Chondrocyte (in vitro differentiated cells): ENCODE measurements at regions not wholly inside any gene's neighbourhood (a gene's known extent, or its start where the extent isn't known, plus 50 kb on each side); places are given as distances from the start of the nearest gene placed in this dataset.

Source experiments
- DNase-seq: peaks from one replicate; pipeline ENCODE4 v3.0.0; 2021; ENCODE audit warnings: mixed read lengths, low spot score
- H3K27ac Mint-ChIP-seq: one replicate; pipeline ENCODE4 v1.8.0; 2021; ENCODE audit warnings: mild to moderate bottlenecking, moderate library complexity, mixed read lengths; ENCODE audit not compliant: unreplicated experiment
- H3K27me3 Mint-ChIP-seq: 2 replicates; pipeline ENCODE4 v1.8.0; 2021; ENCODE audit warnings: low read depth, mixed read lengths
- H3K36me3 Mint-ChIP-seq: 2 replicates; pipeline ENCODE4 v1.8.0; 2021; ENCODE audit warnings: low read depth, mixed read lengths
- H3K4me1 Mint-ChIP-seq: 2 replicates; pipeline ENCODE4 v1.8.0; 2021; ENCODE audit warnings: low read depth, mild to moderate bottlenecking, mixed read lengths
- H3K4me3 Mint-ChIP-seq: one replicate; pipeline ENCODE4 v1.8.0; 2021; ENCODE audit warnings: mild to moderate bottlenecking, moderate library complexity, mixed read lengths; ENCODE audit not compliant: unreplicated experiment
- H3K9me3 Mint-ChIP-seq: 2 replicates; pipeline ENCODE4 v1.8.0; 2021; ENCODE audit warnings: low read depth, mixed read lengths
- CTCF ChIP-seq: fragments of 200-600 bp; sonication (generic); IDR thresholded peaks from 2 replicates; pipeline ENCODE4 v1.5.0; 2021; ENCODE audit warnings: antibody characterized with exemption, mild to moderate bottlenecking, moderate library complexity

DNA sequence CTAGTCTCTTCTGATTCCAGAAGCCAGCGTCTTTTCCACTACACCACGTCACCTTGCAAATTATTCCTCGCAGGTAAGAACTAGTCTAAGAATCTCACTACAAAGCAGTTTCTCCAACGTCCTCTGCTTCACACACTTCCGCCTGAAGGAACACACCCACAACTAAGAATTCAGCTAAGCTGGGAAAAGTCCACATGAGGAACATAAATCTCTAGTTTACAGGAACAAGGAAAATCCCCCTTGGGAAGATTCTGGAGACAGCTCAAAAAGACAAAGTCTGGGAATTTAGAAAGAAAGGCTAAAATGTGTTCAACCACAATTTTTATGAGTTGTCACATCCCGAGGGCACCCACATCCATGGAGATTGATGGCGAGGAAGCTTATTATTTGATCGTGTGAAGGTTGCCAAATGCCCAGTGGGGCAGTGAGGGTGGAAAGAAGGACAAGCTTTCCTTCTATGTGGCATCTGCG is 780.2 kb upstream of the TBX3 start:
- Mint-ChIP-seq H3K27me3 (peaks cover 16% of the 10 kb centered on the region), H3K36me3 (no peaks in the 10 kb centered on the region), H3K27ac (no peak overlapping the region), H3K4me3 (no peak overlapping the region), H3K4me1 (no peaks in the 10 kb centered on the region), H3K9me3 (no peaks in the 10 kb centered on the region)
- TF ChIP-seq CTCF = no peak
- no peak for DNase-seq

DNA sequence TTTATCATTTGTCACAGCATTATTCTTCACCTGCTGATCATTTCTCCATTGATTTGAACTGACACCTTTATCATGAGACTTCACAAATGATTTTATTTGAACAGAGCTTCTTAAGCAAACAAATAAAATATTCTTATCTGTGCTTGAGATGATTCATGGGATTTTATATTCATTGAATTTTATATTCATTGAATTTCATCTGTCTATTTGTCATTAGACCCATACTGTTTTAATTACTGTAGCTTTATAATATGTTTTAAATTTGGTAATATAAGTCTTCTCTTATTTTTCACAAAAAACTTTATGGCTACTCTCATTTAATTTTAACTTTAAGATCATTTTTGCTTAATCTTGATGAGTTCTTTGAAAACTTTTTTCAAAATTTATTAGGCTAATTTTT is 777.4 kb upstream of the TBX3 start:
- Mint-ChIP-seq H3K4me3 (no peak overlapping the region), H3K27ac (no peak overlapping the region), H3K4me1 (no peaks in the 10 kb centered on the region), H3K36me3 (no peaks in the 10 kb centered on the region), H3K27me3 (peaks cover 16% of the 10 kb centered on the region), H3K9me3 (peaks cover 4% of the 10 kb centered on the region)
- no peak for DNase-seq
- TF ChIP-seq CTCF = no peak

DNA sequence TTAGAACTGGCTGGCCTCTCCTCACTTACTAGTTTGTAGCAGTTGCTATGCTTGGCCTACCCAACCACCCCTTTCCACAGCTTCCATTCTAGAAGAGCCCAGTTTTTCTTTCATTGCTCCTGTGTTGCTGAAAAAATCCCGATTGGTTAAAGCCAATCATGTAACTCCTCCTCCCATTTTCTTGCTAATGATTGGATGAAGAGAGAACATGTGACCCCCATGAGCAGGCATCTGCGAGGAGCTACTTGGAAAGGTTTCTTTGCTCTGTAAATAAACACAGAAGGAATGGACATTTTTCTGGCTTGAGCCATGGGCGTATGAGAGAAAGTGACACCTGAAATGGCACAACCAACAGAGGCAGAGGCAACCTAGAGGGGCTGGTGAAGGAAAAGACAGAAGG is 773.8 kb upstream of the TBX3 start:
- Mint-ChIP-seq H3K4me1 (no peaks in the 10 kb centered on the region), H3K27me3 (peaks cover 5% of the 10 kb centered on the region), H3K36me3 (no peaks in the 10 kb centered on the region), H3K27ac (no peak overlapping the region), H3K4me3 (no peak overlapping the region), H3K9me3 (peaks cover 4% of the 10 kb centered on the region)
- TF ChIP-seq CTCF = no peak
- no peak for DNase-seq

DNA sequence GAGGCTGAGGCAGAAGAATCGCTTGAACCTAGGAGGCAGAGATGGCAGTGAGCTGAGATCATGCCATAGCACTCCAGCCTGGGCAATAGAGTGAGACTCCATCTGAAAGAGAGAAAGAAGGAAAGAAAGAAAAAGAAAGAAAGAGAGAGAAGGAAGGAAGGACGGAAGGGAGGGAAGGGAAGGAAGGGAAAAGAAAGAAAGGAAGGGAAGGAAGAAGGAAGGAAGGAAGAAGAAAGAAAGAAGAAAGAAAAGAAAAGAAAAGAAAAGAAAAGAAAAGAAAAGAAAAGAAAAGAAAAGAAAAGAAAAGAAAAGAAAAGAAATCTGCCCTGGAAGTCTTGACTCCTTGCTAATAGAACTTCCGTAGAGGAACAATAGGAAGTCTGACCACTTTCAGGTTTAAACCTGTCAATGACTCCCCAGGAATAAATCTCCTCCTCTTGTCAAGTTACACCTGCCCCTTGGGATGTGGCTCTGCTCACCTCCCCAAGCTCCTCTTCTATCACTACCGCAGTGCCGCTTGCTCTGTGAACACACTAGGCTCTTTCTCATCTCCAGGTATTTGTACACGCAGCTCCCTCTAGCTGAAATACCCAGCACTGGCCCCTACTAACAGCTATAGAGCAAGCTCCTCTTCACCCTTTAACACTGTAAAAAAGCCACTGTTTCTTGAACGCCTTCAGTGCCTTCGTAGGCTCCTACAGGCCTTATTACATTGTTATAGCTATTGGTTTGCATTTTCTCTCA is 773.1 kb upstream of the TBX3 start:
- H3K4me3 Mint-ChIP-seq = no peak overlapping the region

DNA sequence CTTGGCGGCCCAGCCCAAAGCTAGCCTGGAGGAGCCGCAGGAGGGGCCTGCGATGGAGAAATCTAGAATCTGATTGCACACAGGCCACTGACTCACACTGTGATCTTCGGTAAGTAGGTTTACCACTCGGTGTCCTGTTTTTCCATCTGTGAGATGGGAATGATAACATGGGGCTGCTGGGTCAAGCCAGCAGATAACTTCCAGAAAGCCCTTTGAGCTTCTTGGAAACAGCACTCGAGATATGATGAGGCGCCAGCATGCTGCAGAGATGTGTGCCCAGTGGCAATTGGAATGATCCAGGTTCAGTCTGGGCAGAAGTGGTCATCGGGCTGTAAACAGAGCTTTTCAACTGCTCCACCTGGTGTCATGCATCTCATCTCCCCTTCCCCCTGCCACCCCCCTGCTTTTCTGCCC is 771.3 kb upstream of the TBX3 start:
- H3K9me3 Mint-ChIP-seq = peaks cover 4% of the 10 kb centered on the region
- TF ChIP-seq CTCF = no peak
- peaks cover 13% of the 10 kb centered on the region for H3K27me3 Mint-ChIP-seq
- H3K4me3 Mint-ChIP-seq = no peak overlapping the region
- H3K36me3 Mint-ChIP-seq = no peaks in the 10 kb centered on the region
- peaks cover 8% of the 10 kb centered on the region for H3K4me1 Mint-ChIP-seq
- no peak overlapping the region for H3K27ac Mint-ChIP-seq
- no peak for DNase-seq

More for the DNA sequence above, 773.1 kb upstream of the TBX3 start:
- Mint-ChIP-seq H3K27me3 (peaks cover 10% of the 10 kb centered on the region), H3K4me1 (peaks cover 4% of the 10 kb centered on the region), H3K36me3 (no peaks in the 10 kb centered on the region), H3K27ac (peak overlapping the region; percentile 55), H3K9me3 (peaks cover 4% of the 10 kb centered on the region)
- no peak for DNase-seq
- peak; percentile 22 for TF ChIP-seq CTCF
